ENCODE measurements at regions not wholly inside any gene's neighbourhood (a gene's known extent, or its start where the extent isn't known, plus 50 kb on each side); places are given as distances from the start of the nearest gene placed in this dataset.
"Not testable (repeated sequence)": the region's sequence is repeated elsewhere in the genome, so short reads cannot be mapped to it uniquely, and the experiment has no call there.

GRCh38 chr1:245067257-245067656 is 87.5 kb upstream of the KIF26B start:
- in situ Hi-C loops (cut with HindIII; ENCODE audit: low sequenced_read_pairs) = no loop called here

GRCh38 chr1:245062741-245063305 is 92.0 kb upstream of the KIF26B start:
- in situ Hi-C loops (cut with HindIII; ENCODE audit: low sequenced_read_pairs) = no loop called here

GRCh38 chr1:245061808-245062207 is 93.0 kb upstream of the KIF26B start:
- in situ Hi-C loops (cut with HindIII; ENCODE audit: low sequenced_read_pairs) = not testable (repeated sequence)

GRCh38 chr1:245060684-245061374 is 94.0 kb upstream of the KIF26B start:
- in situ Hi-C loops (cut with HindIII; ENCODE audit: low sequenced_read_pairs) = no loop called here

GRCh38 chr1:245059806-245060424 is 94.9 kb upstream of the KIF26B start:
- in situ Hi-C loops (cut with HindIII; ENCODE audit: low sequenced_read_pairs) = no loop called here

GRCh38 chr1:245058882-245059281 is 95.9 kb upstream of the KIF26B start:
- in situ Hi-C loops (cut with HindIII; ENCODE audit: low sequenced_read_pairs) = no loop called here

- in situ Hi-C loops (cut with HindIII; ENCODE audit: low sequenced_read_pairs) = no loop called here
Measured at GRCh38 chr1:245058436-245058835, 96.3 kb upstream of the KIF26B start.

- in situ Hi-C loops (cut with HindIII; ENCODE audit: low sequenced_read_pairs) = no loop called here
Measured at GRCh38 chr1:245056913-245057312, 97.9 kb upstream of the KIF26B start.

- in situ Hi-C loops (cut with HindIII; ENCODE audit: low sequenced_read_pairs) = not testable (repeated sequence)
Measured at GRCh38 chr1:245056296-245056695, 98.5 kb upstream of the KIF26B start.

GRCh38 chr1:245055752-245056151 is 99.0 kb upstream of the KIF26B start:
- in situ Hi-C loops (cut with HindIII; ENCODE audit: low sequenced_read_pairs) = no loop called here

- in situ Hi-C loops (cut with HindIII; ENCODE audit: low sequenced_read_pairs) = no loop called here
Measured at GRCh38 chr1:245054507-245055270, 100.1 kb upstream of the KIF26B start.

- in situ Hi-C loops (cut with HindIII; ENCODE audit: low sequenced_read_pairs) = no loop called here
Measured at GRCh38 chr1:245054105-245054504, 100.7 kb upstream of the KIF26B start.

- in situ Hi-C loops (cut with HindIII; ENCODE audit: low sequenced_read_pairs) = no loop called here
Measured at GRCh38 chr1:245052258-245052657, 102.5 kb upstream of the KIF26B start.

GRCh38 chr1:245051349-245052221 is 103.2 kb upstream of the KIF26B start:
- in situ Hi-C loops (cut with HindIII; ENCODE audit: low sequenced_read_pairs) = no loop called here

GRCh38 chr1:245046769-245047168 is 108.0 kb upstream of the KIF26B start:
- in situ Hi-C loops (cut with HindIII; ENCODE audit: low sequenced_read_pairs) = loop anchor here (25.0 kb wide), 1 partner anchor 434 kb away; no protein-coding TSS in a partner anchor

- in situ Hi-C loops (cut with HindIII; ENCODE audit: low sequenced_read_pairs) = loop anchor here (25.0 kb wide), 1 partner anchor 434 kb away; no protein-coding TSS in a partner anchor
Measured at GRCh38 chr1:245046315-245046714, 108.5 kb upstream of the KIF26B start.

- in situ Hi-C loops (cut with HindIII; ENCODE audit: low sequenced_read_pairs) = loop anchor here (25.0 kb wide), 1 partner anchor 433 kb away; no protein-coding TSS in a partner anchor
Measured at GRCh38 chr1:245045087-245045881, 109.5 kb upstream of the KIF26B start.

GRCh38 chr1:245043611-245043940 is 111.2 kb upstream of the KIF26B start:
- in situ Hi-C loops (cut with HindIII; ENCODE audit: low sequenced_read_pairs) = loop anchor here (5.0 to 25.0 kb wide), 2 partner anchors 206 to 431 kb away; partner anchors contain the start of gene COX20

- in situ Hi-C loops (cut with HindIII; ENCODE audit: low sequenced_read_pairs) = loop anchor here (5.0 to 25.0 kb wide), 2 partner anchors 204 to 429 kb away; partner anchors contain the start of gene COX20
Measured at GRCh38 chr1:245041058-245041698, 113.6 kb upstream of the KIF26B start.
